GM12878 (cell line): ENCODE measurements at regions not wholly inside any gene's neighbourhood (a gene's known extent, or its start where the extent isn't known, plus 50 kb on each side); places are given as distances from the start of the nearest gene placed in this dataset.

ENCODE experiments used
- ATAC-seq: fragments of 200-7000 bp; cut with Tn5 transposase; 3 replicates; pipeline ENCODE4 v1.9.1; 2020; ENCODE audit warnings: mild to moderate bottlenecking, moderate library complexity
- BruUV-seq: library from RNA; stranded (reverse); fragments of 400-500 nt; replicated peaks from 2 replicates; lab custom pipeline; 2021; lab: Mats Ljungman, UMichigan
- CTCF ChIA-PET: fragments of 300-600 bp; sonication (Branson Sonifier 250); formaldehyde crosslinking; extraction: SDS; loops from one replicate; lab custom pipeline; 2021; ENCODE audit warnings: inconsistent platforms; lab: Yijun Ruan, JAX
- POLR2A ChIA-PET: fragments of 350-600 bp; formaldehyde crosslinking; extraction: SDS; loops from one replicate; lab custom pipeline; 2021; ENCODE audit warnings: inconsistent platforms; lab: Charles Lee
- RAD21 ChIA-PET: fragments of 300-600 bp; sonication (Branson Sonifier 250); formaldehyde crosslinking; loops from one replicate; lab custom pipeline; 2023; ENCODE audit warnings: antibody characterized with exemption; ENCODE audit not compliant: unreplicated experiment; lab: Charles Lee
- SMC1A ChIA-PET: fragments of 300-600 bp; sonication (Branson Sonifier 250); formaldehyde crosslinking; loops from one replicate; lab custom pipeline; 2023; ENCODE audit not compliant: unreplicated experiment, uncharacterized antibody; lab: Charles Lee
- DNase-seq: peaks from one replicate; pipeline ENCODE4 v3.0.0-alpha.2; 2011; ENCODE audit warnings: low read depth, low spot score
- FAIRE-seq: peaks from 3 replicates; lab custom pipeline; 2011; peaks lifted over from hg19 to GRCh38; lab: Jason Lieb, UNC
- H2AFZ ChIP-seq: 2 replicates; pipeline ENCODE4 v1.6.0; 2011; ENCODE audit warnings: low read depth, low read length, control low read depth; ENCODE audit not compliant: control insufficient read depth
- H3K27ac ChIP-seq: 2 replicates; pipeline ENCODE4 v1.5.1; 2011; ENCODE audit warnings: control low read depth; ENCODE audit not compliant: control insufficient read depth, insufficient read depth
- H3K27me3 ChIP-seq, 2 experiments: replicated peaks in 1 of 2; 2 replicates each; pipeline versions ENCODE4 v1.6.0 to v1.6.1; 2011; ENCODE audit warnings: low read length in 1 of 2; ENCODE audit not compliant: control insufficient read depth in 2 of 2, insufficient read depth in 2 of 2
- H3K36me3 ChIP-seq, 2 experiments: 2 replicates each; pipeline ENCODE4 v1.5.1; 2011; ENCODE audit warnings: low read length in 1 of 2; ENCODE audit not compliant: control insufficient read depth in 2 of 2, insufficient read depth in 2 of 2
- H3K4me1 ChIP-seq: 2 replicates; pipeline ENCODE4 v1.6.1; 2011; ENCODE audit warnings: mild to moderate bottlenecking, low read length, moderate library complexity, mixed read lengths; ENCODE audit not compliant: control insufficient read depth, insufficient read depth
- H3K4me2 ChIP-seq: 2 replicates; pipeline ENCODE4 v1.6.0; 2011; ENCODE audit warnings: control low read depth; ENCODE audit not compliant: control insufficient read depth, insufficient read depth
- H3K4me3 ChIP-seq: fragments of 200-600 bp; sonication (generic); 2 replicates; pipeline ENCODE4 v1.5.1; 2016
- H3K79me2 ChIP-seq: 2 replicates; pipeline ENCODE4 v1.6.0; 2011; ENCODE audit warnings: low read length; ENCODE audit not compliant: control insufficient read depth, insufficient read depth
- H3K9ac ChIP-seq: 2 replicates; pipeline ENCODE4 v1.8.0; 2011; ENCODE audit warnings: low read length, control low read depth, mixed read lengths; ENCODE audit not compliant: control insufficient read depth, insufficient read depth
- H3K9me3 ChIP-seq: replicated peaks from 3 replicates; pipeline ENCODE4 v1.5.1; 2011; ENCODE audit warnings: mild to moderate bottlenecking, low read length; ENCODE audit not compliant: control insufficient read depth, insufficient read depth
- H4K20me1 ChIP-seq: 2 replicates; pipeline ENCODE4 v1.6.0; 2011; ENCODE audit not compliant: control insufficient read depth, insufficient read depth
- ASH2L ChIP-seq: fragments of 300-600, 200-600 bp; sonication (generic); IDR thresholded peaks from 2 replicates; pipeline ENCODE4 v1.6.1; 2017; ENCODE audit warnings: low read depth, mild to moderate bottlenecking, borderline replicate concordance
- BCL3 ChIP-seq: IDR thresholded peaks from 2 replicates; pipeline ENCODE4 v1.6.1; 2011; ENCODE audit warnings: borderline replicate concordance, low read depth, mild to moderate bottlenecking, moderate library complexity, low read length; ENCODE audit not compliant: insufficient read depth, poor library complexity, severe bottlenecking
- MYB ChIP-seq: fragments of 150-350 bp; IDR thresholded peaks from 2 replicates; pipeline ENCODE4 v1.6.1; 2014; ENCODE audit warnings: mild to moderate bottlenecking, low read depth, low read length, borderline replicate concordance
- SUZ12 ChIP-seq: fragments of 200-600 bp; sonication (generic); IDR thresholded peaks from one replicate; pipeline ENCODE4 v1.6.1; 2018; ENCODE audit warnings: antibody characterized with exemption, mild to moderate bottlenecking; ENCODE audit not compliant: unreplicated experiment
- TAF1 ChIP-seq: IDR thresholded peaks from 2 replicates; pipeline ENCODE4 v1.6.1; 2011; ENCODE audit warnings: mild to moderate bottlenecking, low read depth, low read length, borderline replicate concordance
- TCF12 ChIP-seq: IDR thresholded peaks from 2 replicates; pipeline ENCODE4 v1.6.1; 2011; ENCODE audit warnings: low read depth, mild to moderate bottlenecking, low read length
- ZNF592 ChIP-seq: fragments of 450-650 bp; IDR thresholded peaks from 2 replicates; pipeline ENCODE4 v1.6.1; 2017; ENCODE audit warnings: mild to moderate bottlenecking, moderate library complexity
- ZNF687 ChIP-seq: fragments of 450-650 bp; IDR thresholded peaks from 2 replicates; pipeline ENCODE4 v1.6.1; 2017; ENCODE audit warnings: mild to moderate bottlenecking, moderate library complexity
- WGBS: methylation state at CpG from one replicate; pipeline ENCODE4 v1.1.6; 2016; ENCODE audit warnings: low lambda C conversion rate; ENCODE audit not compliant: insufficient replicate concordance, insufficient coverage; ENCODE audit errors: missing lambda C conversion rate; 5-methylcytosine and 5-hydroxymethylcytosine counted together
- in situ Hi-C: fragments of 300-500 bp; cut with MboI; formaldehyde crosslinking; loops from 9 replicates; pipeline ENCODE4 v1.14.3; 2018; ENCODE audit warnings: mixed read lengths
- intact Hi-C: fragments of 100-400 bp; cut with micrococcal nuclease; formaldehyde crosslinking; loops from one replicate; pipeline ENCODE4 v1.14.2; 2022; ENCODE audit not compliant: unreplicated experiment

GRCh38 chr5:5799826-5800225 is 377.3 kb downstream of the ICE1 start (continued):
- TF ChIP-seq ZNF687 = no peak

GRCh38 chr5:5799229-5799628 is 376.8 kb downstream of the ICE1 start:
- Histone ChIP-seq H3K9ac (no peak overlapping the region), H3K27ac (no peak overlapping the region), H3K4me1 (no peaks in the 10 kb centered on the region), H3K27me3 (no peaks in the 10 kb centered on the region), H3K9me3 (no peaks in the 10 kb centered on the region), H3K4me2 (no peak overlapping the region), H2AFZ (no peak overlapping the region), H3K79me2 (no peaks in the 10 kb centered on the region), H3K36me3 (no peaks in the 10 kb centered on the region), H4K20me1 (no peaks in the 10 kb centered on the region), H3K4me3 (no peak overlapping the region)
- BruUV-seq = no TSS peak
- CTCF ChIA-PET = interaction anchor here (0.6 to 1.3 kb wide), 3 partner anchors 22 to 920 kb away, joined by 3 to 4 read pairs (median 3); no protein-coding TSS in a partner anchor
- in situ Hi-C loops = no loop called here
- POLR2A ChIA-PET = no interaction called here
- WGBS = 40% methylated on average over 4 of the region's 4 CpGs
- FAIRE-seq (no peak), DNase-seq (no peak), ATAC-seq (no peak)
- RAD21 ChIA-PET = interaction anchor here (0.6 kb wide), 1 partner anchor 99 kb away, joined by 3 read pairs; no protein-coding TSS in a partner anchor
- intact Hi-C loops = no loop called here
- SMC1A ChIA-PET = interaction anchor here (0.7 to 1.2 kb wide), 4 partner anchors 12 to 44 kb away, joined by 3 to 4 read pairs (median 4); no protein-coding TSS in a partner anchor
- TF ChIP-seq TCF12 (no peak), SUZ12 (no peak), TAF1 (no peak), ASH2L (no peak), BCL3 (no peak), MYB (no peak), ZNF592 (no peak)
